IMR-90 (cell line): ENCODE measurements at regions not wholly inside any gene's neighbourhood (a gene's known extent, or its start where the extent isn't known, plus 50 kb on each side); places are given as distances from the start of the nearest gene placed in this dataset.

ENCODE experiments used
- ATAC-seq: fragments of 200-7000 bp; cut with Tn5 transposase; 2 replicates; pipeline ENCODE4 v1.9.1; 2020; ENCODE audit warnings: low read depth, mild to moderate bottlenecking, moderate library complexity
- BruUV-seq: library from RNA; stranded (reverse); fragments of 400-500 nt; replicated peaks from 2 replicates; lab custom pipeline; 2021; lab: Mats Ljungman, UMichigan
- CTCF ChIA-PET: fragments of 300-600 bp; formaldehyde crosslinking; extraction: SDS; loops from one replicate; lab custom pipeline; 2021; ENCODE audit warnings: antibody characterized with exemption; lab: Yijun Ruan, JAX
- POLR2A ChIA-PET: fragments of 300-600 bp; sonication (Branson Sonifier 250); formaldehyde crosslinking; loops from one replicate; lab custom pipeline; 2022; ENCODE audit warnings: antibody characterized with exemption; ENCODE audit not compliant: unreplicated experiment; lab: Charles Lee
- DNase-seq: peaks from one replicate; pipeline ENCODE4 v3.0.0; 2013
- H2AFZ ChIP-seq: replicated peaks from 2 replicates; pipeline ENCODE3; 2013; ENCODE audit warnings: low read length, mild to moderate bottlenecking; ENCODE audit not compliant: poor library complexity
- H2AK5ac ChIP-seq: 2 replicates; pipeline ENCODE4 v1.6.1; 2013; ENCODE audit warnings: low read depth, low read length, inconsistent platforms
- H2AK9ac ChIP-seq: replicated peaks from 2 replicates; pipeline ENCODE3; 2013; ENCODE audit warnings: mild to moderate bottlenecking, low read depth, low read length, moderate library complexity; ENCODE audit not compliant: poor library complexity
- H2BK120ac ChIP-seq: 2 replicates; pipeline ENCODE4 v1.6.1; 2013; ENCODE audit warnings: low read depth, low read length, inconsistent platforms
- H2BK15ac ChIP-seq: 3 replicates; pipeline ENCODE4 v1.6.1; 2013; ENCODE audit warnings: low read depth, low read length, inconsistent platforms
- H2BK20ac ChIP-seq: 2 replicates; pipeline ENCODE4 v1.6.1; 2013; ENCODE audit warnings: low read depth, mild to moderate bottlenecking, inconsistent platforms, low read length, moderate library complexity
- H2BK5ac ChIP-seq: 2 replicates; pipeline ENCODE4 v1.6.1; 2013; ENCODE audit warnings: mild to moderate bottlenecking, low read depth, low read length, inconsistent platforms; ENCODE audit not compliant: poor library complexity, severe bottlenecking
- H3K14ac ChIP-seq: replicated peaks from 2 replicates; pipeline ENCODE4 v1.6.1; 2013; ENCODE audit warnings: low read depth, low read length, inconsistent platforms
- H3K18ac ChIP-seq: 2 replicates; pipeline ENCODE4 v1.6.1; 2013; ENCODE audit warnings: low read depth, low read length, control low read depth
- H3K23ac ChIP-seq: 2 replicates; pipeline ENCODE4 v1.6.1; 2013; ENCODE audit warnings: low read depth, low read length, inconsistent platforms
- H3K27ac ChIP-seq: 2 replicates; pipeline ENCODE4 v1.5.1; 2013; ENCODE audit warnings: mild to moderate bottlenecking, control low read depth, low read length; ENCODE audit not compliant: insufficient read depth
- H3K27me3 ChIP-seq: 2 replicates; pipeline ENCODE4 v1.6.1; 2013; ENCODE audit warnings: low read length; ENCODE audit not compliant: control insufficient read depth, insufficient read depth
- H3K36me3 ChIP-seq: 2 replicates; pipeline ENCODE4 v1.6.1; 2013; ENCODE audit warnings: low read length, mixed read lengths; ENCODE audit not compliant: control insufficient read depth, insufficient read depth
- H3K4ac ChIP-seq: 2 replicates; pipeline ENCODE4 v1.6.1; 2013; ENCODE audit warnings: low read depth, low read length, inconsistent platforms
- H3K4me1 ChIP-seq: 2 replicates; pipeline ENCODE4 v1.6.1; 2013; ENCODE audit warnings: low read length, mixed read lengths; ENCODE audit not compliant: control insufficient read depth, insufficient read depth
- H3K4me2 ChIP-seq: 2 replicates; pipeline ENCODE4 v1.6.1; 2013; ENCODE audit warnings: low read depth, mild to moderate bottlenecking, control low read depth, low read length, moderate library complexity
- H3K4me3 ChIP-seq: 2 replicates; pipeline ENCODE4 v1.5.1; 2013; ENCODE audit warnings: low read depth, mild to moderate bottlenecking, control low read depth, low read length, moderate library complexity; ENCODE audit not compliant: insufficient read depth
- H3K56ac ChIP-seq: 2 replicates; pipeline ENCODE4 v1.6.1; 2013; ENCODE audit warnings: low read length, inconsistent platforms; ENCODE audit not compliant: insufficient read depth; ENCODE audit errors: extremely low read depth
- H3K79me1 ChIP-seq, 2 experiments: 2 replicates each; pipeline ENCODE4 v1.6.1; 2013; ENCODE audit warnings: low read length in 2 of 2, inconsistent platforms in 1 of 2, low read depth in 1 of 2
- H3K9ac ChIP-seq: 2 replicates; pipeline ENCODE4 v1.6.1; 2013; ENCODE audit warnings: low read depth, low read length, control low read depth
- H3K9me1 ChIP-seq: 2 replicates; pipeline ENCODE4 v1.6.1; 2013; ENCODE audit warnings: low read length, inconsistent platforms; ENCODE audit not compliant: insufficient read depth
- H3K9me3 ChIP-seq: 2 replicates; pipeline ENCODE4 v1.6.1; 2013; ENCODE audit warnings: low read length; ENCODE audit not compliant: control insufficient read depth, insufficient read depth
- H4K20me1 ChIP-seq: 2 replicates; pipeline ENCODE4 v1.6.1; 2013; ENCODE audit warnings: low read length, inconsistent platforms; ENCODE audit not compliant: insufficient read depth
- H4K5ac ChIP-seq: 2 replicates; pipeline ENCODE4 v1.6.1; 2013; ENCODE audit warnings: mild to moderate bottlenecking, low read depth, low read length, control low read depth
- H4K8ac ChIP-seq, 2 experiments: 2 replicates each; pipeline ENCODE4 v1.6.1; 2013; ENCODE audit warnings: low read depth in 2 of 2, low read length in 2 of 2, control low read depth in 1 of 2, inconsistent platforms in 1 of 2
- H4K91ac ChIP-seq: 2 replicates; pipeline ENCODE4 v1.6.1; 2013; ENCODE audit warnings: low read depth, low read length, inconsistent platforms; ENCODE audit not compliant: insufficient read depth
- BHLHE40 ChIP-seq: fragments of 150-350 bp; IDR thresholded peaks from 2 replicates; pipeline ENCODE4 v1.6.1; 2016; ENCODE audit warnings: mild to moderate bottlenecking, low read depth, low read length
- CEBPB ChIP-seq: IDR thresholded peaks from 2 replicates; pipeline ENCODE4 v1.6.1; 2012; ENCODE audit warnings: low read depth, low read length, improper control_type of control experiment
- CHD1 ChIP-seq: IDR thresholded peaks from 2 replicates; pipeline ENCODE4 v1.6.1; 2012; ENCODE audit warnings: low read depth, low read length, improper control_type of control experiment
- MAZ ChIP-seq: IDR thresholded peaks from 2 replicates; pipeline ENCODE4 v1.6.1; 2012; ENCODE audit warnings: low read depth, mild to moderate bottlenecking, low read length, improper control_type of control experiment, moderate library complexity, borderline replicate concordance
- WGBS, 2 experiments: methylation state at CpG; one replicate each; pipeline versions ENCODE4 v1.1.5 to v1.1.7; 2013; ENCODE audit warnings: missing lambda C conversion rate in 2 of 2; ENCODE audit not compliant: insufficient read length in 1 of 2; ENCODE audit errors: extremely low coverage in 2 of 2; 5-methylcytosine and 5-hydroxymethylcytosine counted together
- dilution Hi-C: fragments of 300-500 bp; cut with HindIII; formaldehyde crosslinking; loops from one replicate; pipeline ENCODE4 v1.14.3; 2018; ENCODE audit warnings: low sequenced_read_pairs; ENCODE audit not compliant: unreplicated experiment
- in situ Hi-C: fragments of 300-500 bp; cut with MboI; formaldehyde crosslinking; loops from 3 replicates; pipeline ENCODE4 v1.14.3; 2019; ENCODE audit warnings: low sequenced_read_pairs, inconsistent platforms, mixed read lengths
- intact Hi-C: fragments of 100-400 bp; cut with micrococcal nuclease; formaldehyde crosslinking; loops from 2 replicates; pipeline ENCODE4 v1.10.0; 2022
- TF ChIP-seq, protein P1 (sequence below): fragments of 150-350 bp; IDR thresholded peaks from 2 replicates; pipeline ENCODE4 v1.6.1; 2017; ENCODE audit warnings: mild to moderate bottlenecking, antibody characterized with exemption, low read length, low read depth
- TF ChIP-seq, protein P2 (sequence below): conservative IDR thresholded peaks from 2 replicates; pipeline ENCODE4 v1.5.1; 2012; ENCODE audit warnings: mild to moderate bottlenecking, low read depth, low read length, improper control_type of control experiment

DNA sequence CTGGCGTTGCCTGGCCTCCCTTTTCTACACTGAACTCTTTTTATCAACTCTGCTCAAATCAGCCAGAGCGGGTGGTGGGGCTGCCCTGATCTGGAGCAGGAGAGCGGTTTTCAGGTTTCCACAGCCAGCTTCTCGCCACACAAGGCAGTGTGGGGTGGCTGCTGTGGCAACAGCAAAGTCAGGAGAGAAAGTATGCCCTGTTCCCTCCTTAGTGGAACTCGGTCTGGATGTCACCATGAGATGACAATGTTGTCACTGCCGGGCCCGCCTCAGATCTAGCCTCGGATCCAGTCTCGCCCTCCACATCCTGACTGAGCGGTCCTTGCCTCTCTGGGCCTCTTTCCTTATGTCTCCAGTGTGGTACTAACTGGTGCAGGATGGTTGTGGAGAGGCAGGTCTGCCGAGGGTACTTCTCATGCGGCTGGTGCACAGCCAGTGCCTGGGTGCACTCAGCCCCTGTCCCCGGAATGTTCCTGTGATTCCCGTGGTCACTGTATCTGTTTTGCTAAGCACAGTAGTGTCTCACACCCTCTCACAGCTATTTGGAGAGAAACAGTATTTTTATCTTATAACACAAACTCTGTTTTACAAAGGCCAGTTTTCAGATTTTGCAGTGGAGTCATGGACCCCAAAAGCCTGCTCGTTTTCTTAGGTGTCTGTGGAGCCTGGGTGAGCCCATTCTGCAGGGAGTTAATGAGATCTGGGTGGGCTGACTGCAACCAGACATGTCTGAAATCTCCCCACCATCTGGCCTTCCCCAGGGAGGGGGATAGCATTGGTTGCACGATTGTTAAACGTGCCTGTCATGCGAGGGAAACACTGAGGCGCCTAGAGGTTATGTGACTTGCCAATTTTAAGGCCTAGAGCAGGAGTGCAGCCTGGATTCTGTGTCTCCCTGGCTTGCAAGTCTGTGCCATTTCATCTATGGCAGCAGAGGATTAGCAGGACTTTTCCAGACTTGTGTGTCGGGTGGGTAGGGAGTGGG is 261.1 kb upstream of the AGAP1 start:
- dilution Hi-C loops, result no loop called here
- H2BK15ac ChIP-seq, result no peak overlapping the region
- CTCF ChIA-PET, result interaction anchor here (0.7 kb wide), 1 partner anchor 54 kb away, joined by 3 read pairs; no protein-coding TSS in a partner anchor
- DNase-seq (no peak), ATAC-seq (no peak)
- H3K27ac ChIP-seq, result no peak overlapping the region
- H2AFZ ChIP-seq, result no peak overlapping the region
- no peak overlapping the region for H3K4me3 ChIP-seq
- TF ChIP-seq CHD1, result no peak
- no peak for TF ChIP-seq CEBPB
- TF ChIP-seq MAZ, result no peak
- no peak for TF ChIP-seq BHLHE40
- TF ChIP-seq, protein P1, sequence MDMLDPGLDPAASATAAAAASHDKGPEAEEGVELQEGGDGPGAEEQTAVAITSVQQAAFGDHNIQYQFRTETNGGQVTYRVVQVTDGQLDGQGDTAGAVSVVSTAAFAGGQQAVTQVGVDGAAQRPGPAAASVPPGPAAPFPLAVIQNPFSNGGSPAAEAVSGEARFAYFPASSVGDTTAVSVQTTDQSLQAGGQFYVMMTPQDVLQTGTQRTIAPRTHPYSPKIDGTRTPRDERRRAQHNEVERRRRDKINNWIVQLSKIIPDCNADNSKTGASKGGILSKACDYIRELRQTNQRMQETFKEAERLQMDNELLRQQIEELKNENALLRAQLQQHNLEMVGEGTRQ, result no peak
- TF ChIP-seq, protein P2, sequence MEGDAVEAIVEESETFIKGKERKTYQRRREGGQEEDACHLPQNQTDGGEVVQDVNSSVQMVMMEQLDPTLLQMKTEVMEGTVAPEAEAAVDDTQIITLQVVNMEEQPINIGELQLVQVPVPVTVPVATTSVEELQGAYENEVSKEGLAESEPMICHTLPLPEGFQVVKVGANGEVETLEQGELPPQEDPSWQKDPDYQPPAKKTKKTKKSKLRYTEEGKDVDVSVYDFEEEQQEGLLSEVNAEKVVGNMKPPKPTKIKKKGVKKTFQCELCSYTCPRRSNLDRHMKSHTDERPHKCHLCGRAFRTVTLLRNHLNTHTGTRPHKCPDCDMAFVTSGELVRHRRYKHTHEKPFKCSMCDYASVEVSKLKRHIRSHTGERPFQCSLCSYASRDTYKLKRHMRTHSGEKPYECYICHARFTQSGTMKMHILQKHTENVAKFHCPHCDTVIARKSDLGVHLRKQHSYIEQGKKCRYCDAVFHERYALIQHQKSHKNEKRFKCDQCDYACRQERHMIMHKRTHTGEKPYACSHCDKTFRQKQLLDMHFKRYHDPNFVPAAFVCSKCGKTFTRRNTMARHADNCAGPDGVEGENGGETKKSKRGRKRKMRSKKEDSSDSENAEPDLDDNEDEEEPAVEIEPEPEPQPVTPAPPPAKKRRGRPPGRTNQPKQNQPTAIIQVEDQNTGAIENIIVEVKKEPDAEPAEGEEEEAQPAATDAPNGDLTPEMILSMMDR, result no peak
- H2BK5ac ChIP-seq, result no peak overlapping the region
- no peak overlapping the region for H3K23ac ChIP-seq
- 62% methylated on average over 3 of the region's 20 CpGs; no CpG with 5 or more reads in 1 of the 2 experiments for WGBS, 2 experiments
- no peaks in the 10 kb centered on the region; the same call in 1 of the 2 replicates for H3K4me1 ChIP-seq
- H3K27me3 ChIP-seq, result peaks cover 32% of the 10 kb centered on the region
- in situ Hi-C loops, result no loop called here
- H3K36me3 ChIP-seq, result no peaks in the 10 kb centered on the region
- no peak overlapping the region for H3K56ac ChIP-seq
- no peaks in the 10 kb centered on the region; the same call in 1 of the 2 replicates for H3K9me1 ChIP-seq
- no peak overlapping the region for H2BK120ac ChIP-seq
- no peak overlapping the region for H2AK9ac ChIP-seq
- H3K9ac ChIP-seq, result no peak overlapping the region
- H4K91ac ChIP-seq, result no peak overlapping the region
- H3K79me1 ChIP-seq, result no peaks in the 10 kb centered on the region
- intact Hi-C loops, result no loop called here
- H4K8ac ChIP-seq, result no peak overlapping the region
- no peaks in the 10 kb centered on the region for H4K20me1 ChIP-seq
- H3K4ac ChIP-seq, result no peak overlapping the region
- POLR2A ChIA-PET, result no interaction called here
- H3K9me3 ChIP-seq, result no peaks in the 10 kb centered on the region
- no peak overlapping the region for H3K18ac ChIP-seq
- no peak overlapping the region for H2AK5ac ChIP-seq
- no peak overlapping the region for H2BK20ac ChIP-seq
- no peak overlapping the region for H3K4me2 ChIP-seq
- H3K14ac ChIP-seq, result no peak overlapping the region
- no peak overlapping the region for H4K5ac ChIP-seq
- BruUV-seq, result no TSS peak
